Caki2 (cell line): ENCODE measurements at regions not wholly inside any gene's neighbourhood (a gene's known extent, or its start where the extent isn't known, plus 50 kb on each side); places are given as distances from the start of the nearest gene placed in this dataset.
"Not testable (repeated sequence)": the region's sequence is repeated elsewhere in the genome, so short reads cannot be mapped to it uniquely, and the experiment has no call there.

Source experiments
- DNase-seq: peaks from one replicate; pipeline ENCODE4 v3.0.0-alpha.2; 2015; ENCODE audit warnings: low read depth
- in situ Hi-C: cut with HindIII; loops from 2 replicates; pipeline ENCODE4 v1.10.0; 2016; ENCODE audit warnings: low sequenced_read_pairs, low pct_unique_long_range_greater_than_20kb, mixed read lengths

GRCh38 chr4:49270912-49271311 is 284.8 kb downstream of the CWH43 start:
- in situ Hi-C loops, DNase-seq: not testable (repeated sequence)

GRCh38 chr4:49285905-49286304 is 299.8 kb downstream of the CWH43 start:
- DNase-seq, in situ Hi-C loops: not testable (repeated sequence)

- in situ Hi-C loops, DNase-seq: not testable (repeated sequence)
Measured at GRCh38 chr4:49286926-49287745, 301.1 kb downstream of the CWH43 start.

- DNase-seq, result peak; percentile 9
- in situ Hi-C loops, result not testable (repeated sequence)
Measured at GRCh38 chr4:49287893-49288292, 301.8 kb downstream of the CWH43 start.

DNA sequence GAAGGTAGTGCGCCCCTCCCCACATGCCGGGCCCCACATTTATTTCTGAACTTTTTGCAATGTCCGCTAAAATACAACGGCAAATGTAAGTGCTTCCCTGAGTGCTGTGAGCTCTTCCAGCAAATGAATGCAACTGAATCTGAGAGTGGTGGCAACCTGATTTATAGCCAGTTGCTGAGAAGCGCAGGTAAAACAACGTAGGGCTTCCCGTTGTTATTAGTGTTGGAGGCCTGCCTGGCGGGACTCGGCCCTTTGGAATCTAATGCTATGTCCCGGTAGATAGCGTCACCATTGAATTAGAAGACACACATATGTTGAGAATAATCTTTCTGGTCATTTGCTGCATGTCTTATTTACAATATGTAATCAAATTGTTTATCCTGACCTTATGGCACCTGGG is 302.7 kb downstream of the CWH43 start:
- DNase-seq, in situ Hi-C loops: not testable (repeated sequence)

GRCh38 chr4:49314815-49315214 is 328.7 kb downstream of the CWH43 start:
- DNase-seq, in situ Hi-C loops: not testable (repeated sequence)

GRCh38 chr4:49320725-49321410 is 334.8 kb downstream of the CWH43 start:
- in situ Hi-C loops, DNase-seq: not testable (repeated sequence)

DNA sequence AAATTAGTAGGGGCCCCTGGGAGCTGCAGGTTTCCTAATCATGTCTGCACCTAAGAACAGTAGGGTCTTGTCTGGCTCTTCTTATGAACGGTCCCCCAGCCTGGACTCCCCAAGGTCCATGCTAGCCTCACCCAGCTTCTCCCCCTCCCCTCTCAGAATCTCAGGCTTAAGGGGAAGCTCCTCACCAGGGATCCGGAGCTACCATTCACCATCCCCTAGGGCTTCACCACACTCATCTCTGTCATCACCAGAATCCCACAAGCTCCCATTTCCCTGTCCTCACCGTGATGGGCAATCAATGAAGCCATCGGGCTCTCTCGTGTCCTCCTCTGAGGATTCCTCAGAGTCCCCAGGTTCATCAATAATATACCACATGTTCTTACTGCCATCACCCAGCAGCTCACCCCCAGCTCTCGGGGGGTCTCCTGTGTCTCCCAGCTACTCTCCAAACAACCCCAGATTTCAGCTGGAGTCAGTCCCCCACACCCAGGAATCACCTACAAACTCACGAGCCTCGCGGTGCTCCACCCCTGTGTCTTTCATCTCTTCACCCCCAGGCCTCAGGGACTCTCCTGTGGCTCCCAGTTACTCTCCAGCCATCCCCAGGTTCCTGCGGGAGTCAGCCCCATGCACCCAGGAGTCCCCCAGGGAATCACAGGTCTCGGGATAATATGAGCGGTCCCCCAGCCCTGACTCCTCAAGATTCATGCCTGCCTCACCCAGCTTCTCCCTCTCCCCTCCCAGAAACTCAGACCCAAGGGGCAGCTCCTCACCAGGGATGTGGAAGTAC is 335.6 kb downstream of the CWH43 start:
- DNase-seq, in situ Hi-C loops: not testable (repeated sequence)

DNA sequence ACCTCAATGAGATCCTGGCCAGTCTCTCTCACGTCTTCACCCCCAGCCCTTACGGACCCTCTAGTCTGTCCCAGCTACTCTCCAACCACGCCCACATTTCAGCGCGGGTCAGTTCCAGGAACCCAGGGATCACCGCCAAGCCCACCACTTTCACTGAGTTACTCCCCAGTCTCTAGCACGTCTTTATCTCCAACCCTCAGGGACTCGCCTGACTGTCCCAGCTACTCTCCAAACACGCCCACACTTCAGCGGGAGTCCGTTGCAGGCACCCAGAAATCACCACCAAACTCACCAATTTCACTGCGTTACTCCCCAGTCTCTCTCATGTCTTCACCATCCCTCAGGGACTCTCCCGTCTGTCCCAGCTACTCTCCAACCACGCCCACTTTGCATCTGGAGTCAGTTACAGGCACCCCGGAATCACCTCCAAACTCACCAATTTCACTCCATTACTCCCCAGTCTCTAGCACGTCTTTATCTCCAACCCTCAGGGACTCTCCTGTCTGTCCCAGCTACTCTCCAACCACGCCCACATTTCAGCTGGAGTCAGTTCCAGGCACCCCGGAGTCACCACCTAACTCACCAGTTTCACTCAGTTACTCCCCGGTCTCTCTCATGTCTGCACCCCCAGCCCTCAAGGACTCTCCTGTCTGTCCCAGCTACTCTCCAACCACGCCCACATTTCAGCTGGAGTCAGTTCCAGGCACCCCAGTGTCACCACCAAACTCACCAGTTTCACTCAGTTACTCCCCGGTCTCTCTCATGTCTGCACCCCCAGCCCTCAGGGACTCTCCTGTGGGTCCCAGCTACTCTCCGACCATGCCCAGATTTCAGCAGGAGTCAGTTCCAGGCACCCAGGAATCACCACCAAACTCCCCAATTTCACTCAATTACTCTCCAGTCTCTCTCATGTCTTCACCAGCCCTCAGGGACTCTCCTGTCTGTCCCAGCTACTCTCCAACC is 336.8 kb downstream of the CWH43 start:
- in situ Hi-C loops, DNase-seq: not testable (repeated sequence)

DNA sequence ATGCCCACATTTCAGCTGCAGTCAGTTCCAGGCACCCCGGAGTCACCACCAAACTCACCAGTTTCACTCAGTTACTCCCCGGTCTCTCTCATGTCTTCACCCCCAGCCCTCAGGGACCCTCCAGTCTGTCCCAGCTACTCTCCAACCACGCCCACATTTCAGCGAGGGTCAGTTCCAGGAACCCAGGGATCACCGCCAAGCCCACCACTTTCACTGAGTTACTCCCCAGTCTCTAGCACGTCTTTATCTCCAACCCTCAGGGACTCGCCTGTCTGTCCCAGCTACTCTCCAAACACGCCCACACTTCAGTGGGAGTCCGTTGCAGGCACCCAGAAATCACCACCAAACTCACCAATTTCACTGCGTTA is 337.5 kb downstream of the CWH43 start:
- DNase-seq, in situ Hi-C loops: not testable (repeated sequence)
